IPS-NIHi7 (cell line): ENCODE measurements at regions not wholly inside any gene's neighbourhood (a gene's known extent, or its start where the extent isn't known, plus 50 kb on each side); places are given as distances from the start of the nearest gene placed in this dataset.
"Not testable (repeated sequence)": the region's sequence is repeated elsewhere in the genome, so short reads cannot be mapped to it uniquely, and the experiment has no call there.

Experiments used
- DNase-seq: peaks from one replicate; pipeline ENCODE4 v3.0.0; 2012; ENCODE audit warnings: mixed read lengths; ENCODE audit errors: extremely low spot score

- no peak for DNase-seq
Measured at GRCh38 chr5:17690473-17690872, 56.2 kb downstream of the TAF11L14 start.

DNA sequence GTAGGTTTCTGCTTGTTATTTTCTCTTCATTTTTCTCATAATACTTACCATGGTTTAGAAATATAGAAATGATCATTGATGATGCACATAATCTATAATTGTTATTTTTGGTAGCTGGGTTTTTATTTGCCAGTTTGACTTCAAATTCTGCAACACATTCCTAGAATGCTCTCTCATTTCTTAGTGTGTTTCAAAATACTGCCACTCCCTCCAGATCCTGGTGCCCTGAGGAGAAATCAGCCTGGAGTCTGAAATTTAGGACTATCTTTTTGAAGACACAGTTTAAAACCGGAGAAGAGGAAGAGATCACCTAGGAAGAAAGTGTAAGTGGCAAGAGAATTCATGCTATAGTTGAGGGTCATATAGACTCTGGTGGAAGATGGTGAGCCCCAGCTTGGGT lies 57.5 kb downstream of the TAF11L14 start:
- DNase-seq, result no peak

DNA sequence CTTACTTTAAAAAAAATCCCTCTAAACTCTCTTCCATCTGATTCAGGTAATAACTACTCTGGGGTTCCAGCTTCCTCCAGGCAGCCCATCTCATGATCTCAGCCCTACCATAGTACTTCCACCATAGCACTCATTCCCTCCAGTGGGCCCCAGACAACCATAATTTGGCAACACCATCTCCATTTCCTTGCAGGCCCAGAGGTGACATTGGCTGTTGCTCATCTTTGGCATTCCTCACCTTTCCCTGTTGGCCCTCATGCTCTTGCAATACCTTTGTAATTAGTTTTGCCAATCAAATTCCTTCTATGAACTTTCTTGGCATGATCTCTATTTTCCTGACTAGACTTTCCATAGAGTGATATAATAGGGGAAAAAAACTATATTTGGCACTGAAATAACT lies 60.1 kb downstream of the TAF11L14 start:
- DNase-seq, result no peak

DNA sequence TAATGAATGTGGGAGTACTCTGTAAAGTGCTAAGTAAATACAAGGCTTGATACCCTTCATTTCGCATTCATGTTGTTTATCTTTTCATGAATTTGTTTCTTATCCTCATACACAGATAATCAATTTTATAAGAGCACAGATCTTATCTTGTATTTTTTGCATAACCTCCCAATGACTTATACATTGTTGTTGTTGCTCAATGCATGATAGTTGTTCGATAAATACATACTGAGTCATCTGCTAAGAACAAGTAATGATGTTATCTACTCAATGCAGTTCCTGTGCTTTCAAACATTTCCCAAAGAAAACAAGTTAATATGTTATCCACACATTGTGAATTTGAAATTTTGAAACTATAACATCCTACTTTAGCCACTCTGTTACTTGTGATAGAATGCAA lies 60.7 kb downstream of the TAF11L14 start:
- no peak for DNase-seq

GRCh38 chr5:17696627-17697026 lies 62.4 kb downstream of the TAF11L14 start:
- no peak for DNase-seq

GRCh38 chr5:17697671-17698070 lies 63.4 kb downstream of the TAF11L14 start:
- DNase-seq, result no peak

DNA sequence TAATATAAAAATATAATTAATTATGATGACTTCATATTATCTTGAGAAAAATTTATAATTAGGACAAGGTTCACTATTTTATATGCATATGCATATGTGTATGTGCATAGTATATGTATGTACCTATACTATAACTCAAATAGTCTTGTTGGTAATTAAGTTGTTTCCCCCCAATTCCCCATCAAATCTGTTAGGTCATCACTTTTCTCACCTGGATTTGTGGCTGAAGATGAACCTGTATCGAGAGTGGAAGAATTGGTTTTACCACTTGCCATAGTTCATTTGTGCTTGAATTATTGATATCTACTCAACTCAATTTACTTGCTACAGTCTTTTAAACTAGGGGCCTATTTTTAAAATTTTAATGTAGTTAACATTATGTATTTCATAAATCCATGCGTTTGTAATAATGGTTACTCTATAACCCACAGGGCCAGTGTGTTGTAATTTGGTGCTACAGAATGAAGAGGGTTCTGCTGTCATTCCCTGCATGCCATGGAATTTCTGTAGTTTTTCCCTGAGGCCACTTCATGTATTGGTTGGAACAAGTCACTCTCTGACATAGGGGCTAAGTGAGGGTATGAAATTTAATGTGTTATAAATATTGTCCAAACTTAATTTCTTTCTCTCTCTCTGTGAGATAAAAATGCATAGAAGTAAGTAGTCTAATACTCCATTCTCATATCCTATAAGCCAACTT lies 74.9 kb downstream of the TAF11L14 start:
- DNase-seq, result no peak

DNA sequence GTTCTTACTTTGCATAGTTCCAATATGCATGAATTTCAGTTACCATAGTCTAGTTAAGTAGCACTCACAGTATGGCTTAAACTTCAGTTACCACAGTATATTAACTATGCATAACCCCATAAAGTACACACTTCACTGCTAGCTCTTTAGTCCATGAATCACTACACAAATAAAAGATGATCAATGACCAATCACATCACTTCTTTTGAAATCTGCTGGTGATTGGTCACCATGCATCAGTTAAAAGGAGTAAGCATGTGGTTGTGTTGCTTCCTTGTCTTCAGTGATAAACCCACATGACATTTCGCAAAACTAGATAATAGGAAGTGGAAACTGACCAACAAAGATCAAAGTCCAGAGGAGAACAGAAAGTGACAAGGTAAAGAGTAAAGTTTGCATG lies 79.0 kb downstream of the TAF11L14 start:
- DNase-seq, result no peak

DNA sequence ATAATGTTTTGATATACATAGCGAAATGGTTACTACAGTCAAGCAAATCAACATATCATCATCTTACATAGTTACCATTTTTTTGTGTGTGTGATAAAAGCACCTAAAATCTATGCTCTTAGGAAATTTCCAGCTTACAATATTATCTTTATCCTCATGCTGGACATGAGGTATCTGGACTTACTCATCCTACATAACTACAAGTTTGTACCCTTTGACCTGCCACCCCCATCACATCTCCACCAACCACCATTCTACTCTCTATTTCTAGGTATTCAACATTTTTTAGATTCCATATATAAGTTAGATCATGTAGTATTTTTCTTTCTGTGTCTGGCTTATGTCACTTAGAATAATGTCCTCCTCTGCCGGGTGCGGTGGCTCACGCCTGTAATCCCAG lies 79.9 kb downstream of the TAF11L14 start:
- DNase-seq, result no peak

DNA sequence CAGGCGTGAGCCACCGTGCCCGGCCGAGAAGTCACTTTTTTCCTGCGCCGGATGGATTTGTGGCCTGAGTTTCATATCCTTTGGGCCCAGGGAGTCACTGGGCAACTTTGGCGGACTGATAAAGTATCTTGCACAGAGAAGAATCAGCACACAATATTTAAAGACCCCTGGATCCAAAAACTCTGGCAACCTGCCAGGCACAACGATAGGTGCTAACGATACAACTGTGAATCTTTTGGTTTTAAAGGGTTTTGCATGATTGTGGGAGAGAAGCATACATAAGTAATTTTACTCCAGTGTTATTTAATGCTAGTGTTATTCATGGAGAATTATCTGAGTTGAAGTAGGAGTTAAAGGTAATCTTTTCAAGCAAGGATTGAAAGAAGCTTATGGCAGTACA lies 85.3 kb downstream of the TAF11L14 start:
- DNase-seq, result no peak

GRCh38 chr5:17720071-17720470 lies 85.8 kb downstream of the TAF11L14 start:
- DNase-seq, result no peak

DNA sequence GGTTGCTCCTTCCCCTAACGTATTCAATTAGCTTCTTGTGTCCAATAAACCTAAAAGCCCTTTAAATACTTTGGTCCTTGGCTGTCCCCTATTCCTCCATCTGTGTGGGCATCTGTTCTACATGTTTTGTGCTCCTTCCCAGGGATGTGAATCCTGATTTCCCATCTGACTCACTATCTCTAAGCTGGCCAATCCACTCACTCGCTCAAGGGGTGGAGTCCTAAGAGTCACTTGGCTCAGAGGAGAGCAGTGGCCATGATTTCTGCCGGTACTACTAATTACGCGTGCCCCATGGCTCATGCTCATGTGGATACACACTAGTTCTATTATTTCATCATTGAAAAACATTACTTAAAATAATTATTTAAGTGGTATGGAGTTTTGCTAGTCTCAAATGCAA lies 89.6 kb downstream of the TAF11L14 start:
- no peak for DNase-seq

- no peak for DNase-seq
Measured at GRCh38 chr5:17727098-17727497, 92.8 kb downstream of the TAF11L14 start.

DNA sequence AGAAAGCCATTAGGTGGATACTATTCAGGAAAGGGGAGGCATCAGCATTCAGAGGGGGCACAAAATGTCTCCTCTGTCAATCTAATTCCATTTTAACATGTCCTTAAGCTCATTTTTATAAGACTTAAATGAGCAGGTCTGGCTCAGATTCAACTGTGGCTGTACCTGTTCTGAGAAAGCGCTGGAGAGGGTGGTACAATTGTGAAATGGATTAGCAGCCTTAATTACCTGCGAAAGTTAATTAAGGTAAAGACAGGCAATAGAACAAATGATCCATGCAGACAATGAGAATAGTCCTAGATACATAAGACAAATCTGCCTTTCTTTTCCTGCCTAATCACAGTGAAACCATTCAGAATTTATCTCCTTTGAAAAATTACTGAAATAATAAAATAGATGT lies 96.2 kb downstream of the TAF11L14 start:
- DNase-seq, result no peak

GRCh38 chr5:17732351-17732923 lies 98.2 kb downstream of the TAF11L14 start:
- DNase-seq, result no peak

GRCh38 chr5:17734011-17734410 lies 99.8 kb downstream of the TAF11L14 start:
- DNase-seq, result no peak

DNA sequence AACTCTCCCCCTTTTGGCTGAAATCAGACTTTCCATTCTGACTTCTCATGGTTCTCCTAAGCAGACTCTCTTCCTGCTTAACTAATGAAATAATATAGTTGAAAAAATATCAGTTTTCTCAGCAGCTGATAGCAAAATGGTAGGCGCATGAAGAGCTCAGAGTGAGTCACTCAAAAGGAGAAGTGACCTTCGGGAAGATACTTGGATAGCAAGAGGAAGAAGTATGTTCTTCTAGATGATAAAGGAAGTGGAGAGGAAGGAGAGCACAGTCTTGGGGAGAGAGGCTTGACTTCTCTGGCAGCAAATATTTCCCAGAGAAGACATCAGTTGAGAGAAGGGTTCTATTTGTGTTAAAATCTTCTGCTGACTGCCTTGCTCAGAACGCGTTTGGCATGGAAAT lies 101.5 kb downstream of the TAF11L14 start:
- no peak for DNase-seq

- DNase-seq, result no peak
Measured at GRCh38 chr5:17737092-17737491, 102.8 kb downstream of the TAF11L14 start.

- no peak for DNase-seq
Measured at GRCh38 chr5:17738446-17738845, 104.2 kb downstream of the TAF11L14 start.

- DNase-seq, result no peak
Measured at GRCh38 chr5:17743580-17744435, 109.5 kb downstream of the TAF11L14 start.

- DNase-seq, result no peak
Measured at GRCh38 chr5:17748201-17748600, 113.9 kb downstream of the TAF11L14 start.

GRCh38 chr5:17748941-17749340 lies 114.7 kb downstream of the TAF11L14 start:
- DNase-seq, result no peak

DNA sequence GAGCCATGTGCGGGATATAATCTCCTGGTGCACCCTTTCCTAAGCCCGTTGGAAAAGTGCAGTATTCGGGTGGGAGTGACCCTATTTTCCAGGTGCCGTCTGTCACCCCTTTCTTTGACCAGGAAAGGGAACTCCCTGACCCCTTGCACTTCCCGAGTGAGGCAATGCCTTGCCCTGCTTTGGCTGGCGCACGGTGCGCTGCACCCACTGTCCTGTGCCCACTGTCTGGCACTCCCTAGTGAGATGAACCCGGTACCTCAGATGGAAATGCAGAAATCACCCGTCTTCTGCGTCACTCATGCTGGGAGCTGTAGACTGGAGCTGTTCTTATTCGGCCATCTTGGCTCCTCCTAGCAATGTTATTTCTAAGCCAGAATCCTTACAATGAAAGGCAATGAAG lies 121.1 kb downstream of the TAF11L14 start:
- not testable (repeated sequence) for DNase-seq
